ENCODE measurements at regions not wholly inside any gene's neighbourhood (a gene's known extent, or its start where the extent isn't known, plus 50 kb on each side); places are given as distances from the start of the nearest gene placed in this dataset.

DNA sequence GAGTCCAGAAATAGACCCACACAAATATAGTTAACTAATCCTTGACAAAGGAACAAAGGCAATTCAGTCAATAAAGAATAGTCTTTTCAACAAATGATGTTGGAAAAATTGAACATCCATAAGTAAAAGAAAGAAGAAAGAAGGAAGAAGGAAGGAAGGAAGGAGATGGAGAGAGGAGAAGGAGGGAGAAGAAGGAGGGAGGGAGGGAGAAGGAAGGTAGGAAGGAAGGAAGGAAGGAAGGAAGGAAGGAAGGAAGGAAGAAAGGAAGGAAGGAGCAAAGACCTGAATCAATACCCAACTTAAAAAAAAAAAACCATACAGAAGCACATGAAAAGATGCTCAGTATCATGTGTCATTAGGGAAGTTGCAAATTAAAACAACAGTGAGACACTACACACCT is 148.3 kb downstream of the ATL2 start:
- H2BK20ac ChIP-seq (ENCODE audit: low read depth, low read length), result no peak overlapping the region
- peaks cover 20% of the 10 kb centered on the region for H3K27me3 ChIP-seq (ENCODE audit: control insufficient read depth, insufficient read depth, low read length)

More for the DNA sequence above, 148.3 kb downstream of the ATL2 start:
- in situ Hi-C loops (cut with MboI; ENCODE audit: low sequenced_read_pairs) (no loop called here), intact Hi-C loops (cut with micrococcal nuclease) (no loop called here), dilution Hi-C loops (cut with HindIII; ENCODE audit: low sequenced_read_pairs, unreplicated experiment) (no loop called here)
- Histone ChIP-seq H3K18ac (ENCODE audit: low read depth, low read length) (no peak overlapping the region), H3K27ac (ENCODE audit: insufficient read depth, low read length) (no peak overlapping the region), H3K36me3 (ENCODE audit: control insufficient read depth, insufficient read depth, low read length) (no peaks in the 10 kb centered on the region), H3K56ac (ENCODE audit: extremely low read depth, insufficient read depth, low read length) (no peak overlapping the region), H3K79me1 (ENCODE audit: low read depth in 1 of 2, low read length in 2 of 2) (no peaks in the 10 kb centered on the region), H4K5ac (ENCODE audit: low read depth, low read length) (no peak overlapping the region), H4K20me1 (ENCODE audit: insufficient read depth, low read length) (no peaks in the 10 kb centered on the region), H3K14ac (replicated peaks; ENCODE audit: low read depth, low read length) (no peak overlapping the region), H3K9me3 (ENCODE audit: control insufficient read depth, insufficient read depth, low read length) (no peaks in the 10 kb centered on the region), H3K4me1 (ENCODE audit: control insufficient read depth, insufficient read depth, low read length) (no peaks in the 10 kb centered on the region), H2AFZ (replicated peaks; ENCODE audit: low read length, poor library complexity) (no peak overlapping the region), H3K9ac (ENCODE audit: low read depth, low read length) (no peak overlapping the region), H3K4me3 (ENCODE audit: insufficient read depth, low read depth, low read length) (no peak overlapping the region), H4K8ac (ENCODE audit: low read depth in 2 of 2, low read length in 2 of 2) (no peak overlapping the region), H3K4me2 (ENCODE audit: low read depth, low read length) (no peak overlapping the region), H2AK9ac (replicated peaks; ENCODE audit: low read depth, low read length, poor library complexity) (no peak overlapping the region), H2BK5ac (ENCODE audit: low read depth, low read length, poor library complexity, severe bottlenecking) (no peak overlapping the region), H3K9me1 (ENCODE audit: insufficient read depth, low read length) (no peaks in the 10 kb centered on the region), H3K4ac (ENCODE audit: low read depth, low read length) (no peak overlapping the region), H3K23ac (ENCODE audit: low read depth, low read length) (no peak overlapping the region), H4K91ac (ENCODE audit: insufficient read depth, low read depth, low read length) (no peak overlapping the region), H2BK120ac (ENCODE audit: low read depth, low read length) (no peak overlapping the region), H2BK15ac (ENCODE audit: low read depth, low read length) (no peak overlapping the region), H2AK5ac (ENCODE audit: low read depth, low read length) (no peak overlapping the region)
- DNase-seq, result no peak
- BruUV-seq (replicated peaks), result no TSS peak
- POLR2A ChIA-PET (ENCODE audit: unreplicated experiment), result no interaction called here
- ATAC-seq (ENCODE audit: low read depth), result no peak
- CTCF ChIA-PET, result no interaction called here
- TF ChIP-seq FOS (IDR thresholded peaks at IDR 0.05; ENCODE audit: low read depth, low read length) (no peak), NFE2L2 (IDR thresholded peaks at IDR 0.05; ENCODE audit: low read depth, low read length) (no peak), CEBPB (IDR thresholded peaks at IDR 0.05; ENCODE audit: low read depth, low read length) (no peak), RAD21 (IDR thresholded peaks at IDR 0.05; ENCODE audit: low read length) (no peak), MAFK (IDR thresholded peaks at IDR 0.05; ENCODE audit: low read depth, low read length) (no peak), SMC3 (IDR thresholded peaks at IDR 0.05; ENCODE audit: low read depth, low read length) (no peak), RFX5 (IDR thresholded peaks at IDR 0.05; ENCODE audit: low read depth, low read length) (no peak), MXI1 (IDR thresholded peaks at IDR 0.05; ENCODE audit: borderline replicate concordance, low read depth, low read length) (no peak), BHLHE40 (IDR thresholded peaks at IDR 0.05; ENCODE audit: low read depth, low read length) (no peak), CHD1 (IDR thresholded peaks at IDR 0.05; ENCODE audit: low read depth, low read length) (no peak), RCOR1 (IDR thresholded peaks at IDR 0.05; ENCODE audit: insufficient replicate concordance, low read length) (no peak), POLR2A (IDR thresholded peaks at IDR 0.05; ENCODE audit: low read depth, low read length) (no peak), MAZ (IDR thresholded peaks at IDR 0.05; ENCODE audit: borderline replicate concordance, low read depth, low read length) (no peak)
- TF ChIP-seq, protein P1, sequence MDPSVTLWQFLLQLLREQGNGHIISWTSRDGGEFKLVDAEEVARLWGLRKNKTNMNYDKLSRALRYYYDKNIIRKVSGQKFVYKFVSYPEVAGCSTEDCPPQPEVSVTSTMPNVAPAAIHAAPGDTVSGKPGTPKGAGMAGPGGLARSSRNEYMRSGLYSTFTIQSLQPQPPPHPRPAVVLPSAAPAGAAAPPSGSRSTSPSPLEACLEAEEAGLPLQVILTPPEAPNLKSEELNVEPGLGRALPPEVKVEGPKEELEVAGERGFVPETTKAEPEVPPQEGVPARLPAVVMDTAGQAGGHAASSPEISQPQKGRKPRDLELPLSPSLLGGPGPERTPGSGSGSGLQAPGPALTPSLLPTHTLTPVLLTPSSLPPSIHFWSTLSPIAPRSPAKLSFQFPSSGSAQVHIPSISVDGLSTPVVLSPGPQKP (IDR thresholded peaks at IDR 0.05; ENCODE audit: borderline replicate concordance, low read depth, low read length), result no peak
- TF ChIP-seq, protein P2, sequence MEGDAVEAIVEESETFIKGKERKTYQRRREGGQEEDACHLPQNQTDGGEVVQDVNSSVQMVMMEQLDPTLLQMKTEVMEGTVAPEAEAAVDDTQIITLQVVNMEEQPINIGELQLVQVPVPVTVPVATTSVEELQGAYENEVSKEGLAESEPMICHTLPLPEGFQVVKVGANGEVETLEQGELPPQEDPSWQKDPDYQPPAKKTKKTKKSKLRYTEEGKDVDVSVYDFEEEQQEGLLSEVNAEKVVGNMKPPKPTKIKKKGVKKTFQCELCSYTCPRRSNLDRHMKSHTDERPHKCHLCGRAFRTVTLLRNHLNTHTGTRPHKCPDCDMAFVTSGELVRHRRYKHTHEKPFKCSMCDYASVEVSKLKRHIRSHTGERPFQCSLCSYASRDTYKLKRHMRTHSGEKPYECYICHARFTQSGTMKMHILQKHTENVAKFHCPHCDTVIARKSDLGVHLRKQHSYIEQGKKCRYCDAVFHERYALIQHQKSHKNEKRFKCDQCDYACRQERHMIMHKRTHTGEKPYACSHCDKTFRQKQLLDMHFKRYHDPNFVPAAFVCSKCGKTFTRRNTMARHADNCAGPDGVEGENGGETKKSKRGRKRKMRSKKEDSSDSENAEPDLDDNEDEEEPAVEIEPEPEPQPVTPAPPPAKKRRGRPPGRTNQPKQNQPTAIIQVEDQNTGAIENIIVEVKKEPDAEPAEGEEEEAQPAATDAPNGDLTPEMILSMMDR (conservative IDR thresholded peaks at IDR 0.05; ENCODE audit: low read depth, low read length), result no peak
- TF ChIP-seq, protein P3, sequence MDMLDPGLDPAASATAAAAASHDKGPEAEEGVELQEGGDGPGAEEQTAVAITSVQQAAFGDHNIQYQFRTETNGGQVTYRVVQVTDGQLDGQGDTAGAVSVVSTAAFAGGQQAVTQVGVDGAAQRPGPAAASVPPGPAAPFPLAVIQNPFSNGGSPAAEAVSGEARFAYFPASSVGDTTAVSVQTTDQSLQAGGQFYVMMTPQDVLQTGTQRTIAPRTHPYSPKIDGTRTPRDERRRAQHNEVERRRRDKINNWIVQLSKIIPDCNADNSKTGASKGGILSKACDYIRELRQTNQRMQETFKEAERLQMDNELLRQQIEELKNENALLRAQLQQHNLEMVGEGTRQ (IDR thresholded peaks at IDR 0.05; ENCODE audit: low read depth, low read length), result no peak
